ENCODE measurements at regions not wholly inside any gene's neighbourhood (a gene's known extent, or its start where the extent isn't known, plus 50 kb on each side); places are given as distances from the start of the nearest gene placed in this dataset.

DNA sequence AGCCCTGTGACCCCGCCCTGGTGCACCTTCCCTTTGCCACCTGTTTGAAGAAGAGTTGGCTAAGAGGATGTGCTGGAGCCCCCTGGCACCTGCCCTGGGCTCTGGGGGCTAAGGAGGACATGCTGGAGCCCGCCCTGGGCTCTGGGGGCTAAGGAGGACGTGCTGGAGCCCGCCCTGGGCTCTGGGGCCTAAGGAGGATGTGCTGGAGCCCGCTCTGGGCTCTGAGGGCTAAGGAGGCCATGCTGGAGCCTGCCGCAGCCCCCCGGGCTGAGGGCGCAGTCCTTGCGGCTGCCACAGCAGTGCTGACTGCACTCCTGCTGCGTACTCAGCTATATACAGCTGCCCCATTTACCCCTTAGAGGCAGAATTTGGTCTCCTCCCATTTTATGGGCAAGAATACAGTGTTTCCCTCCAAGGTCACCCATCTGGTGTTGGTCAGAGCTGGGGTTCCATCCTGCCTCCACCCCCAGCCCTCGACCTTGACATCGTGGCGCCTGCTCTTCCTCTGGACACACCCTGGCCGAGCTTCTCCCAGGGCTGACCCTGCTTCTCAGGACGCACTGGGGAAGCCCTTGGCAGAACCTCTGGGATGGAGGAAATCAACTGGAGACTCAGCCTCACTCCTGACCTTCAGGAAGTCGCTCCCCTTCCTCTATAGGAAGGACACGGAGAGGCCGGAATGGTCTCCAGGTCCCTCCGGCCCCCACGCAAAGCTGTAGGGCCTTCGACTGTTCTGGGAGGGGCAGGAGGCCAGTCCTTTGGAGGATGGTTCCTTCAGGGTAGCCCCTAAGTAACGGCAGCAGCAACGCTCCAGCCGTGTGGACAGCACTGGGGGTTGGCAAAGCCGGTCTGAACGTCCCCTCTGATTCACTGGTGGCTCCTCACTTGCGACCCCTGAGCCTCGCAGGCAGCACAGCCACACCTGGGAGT, 65.0 kb upstream of the HPCAL1 start:
- DNase-seq (ENCODE audit: low spot score) = no peak

DNA sequence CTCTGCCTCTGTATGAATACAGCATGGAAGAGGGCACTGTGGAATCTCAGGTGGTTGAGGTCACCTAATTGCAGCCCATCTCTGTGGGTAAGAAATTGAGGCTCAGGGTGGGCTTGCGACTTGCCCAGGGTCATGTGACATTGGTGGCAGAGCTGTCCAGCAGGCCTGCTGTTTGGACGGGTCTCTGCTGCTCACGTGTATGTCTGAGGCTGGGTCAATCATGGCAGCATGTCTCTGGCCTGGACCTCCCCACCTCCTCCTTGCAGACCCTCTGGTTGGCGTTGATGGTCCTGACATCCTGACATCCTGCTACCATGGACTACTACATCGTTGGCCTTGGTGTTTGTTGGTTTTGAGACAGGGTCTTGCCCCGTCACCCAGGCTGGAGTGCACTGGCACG, 64.3 kb upstream of the HPCAL1 start:
- DNase-seq (ENCODE audit: low spot score) = no peak

DNA sequence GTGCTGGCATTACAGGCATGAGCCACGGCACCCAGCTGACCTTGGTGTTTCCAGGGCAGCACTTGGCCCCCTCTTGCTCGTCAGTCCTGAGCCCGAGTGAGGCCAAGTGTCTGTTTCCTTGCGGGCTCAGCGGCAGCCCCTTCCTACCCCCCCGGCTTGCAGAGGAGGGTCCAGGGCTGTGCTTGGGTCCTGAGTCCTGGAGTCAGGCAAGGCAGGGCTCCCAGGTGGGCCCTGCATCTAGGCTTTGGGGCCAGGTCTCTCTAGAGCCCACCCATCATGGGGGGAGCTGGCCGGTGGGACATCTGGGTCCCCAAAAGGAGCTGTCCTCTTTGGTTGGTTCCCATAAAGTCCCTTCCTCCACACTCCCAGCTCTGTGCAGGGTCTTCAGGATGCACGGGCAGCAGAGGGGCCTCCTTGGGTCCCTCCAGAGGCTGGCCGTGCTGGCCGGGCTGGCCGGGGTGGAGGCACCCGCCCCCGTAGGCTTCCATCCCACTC, 63.7 kb upstream of the HPCAL1 start:
- DNase-seq (ENCODE audit: low spot score) = no peak

DNA sequence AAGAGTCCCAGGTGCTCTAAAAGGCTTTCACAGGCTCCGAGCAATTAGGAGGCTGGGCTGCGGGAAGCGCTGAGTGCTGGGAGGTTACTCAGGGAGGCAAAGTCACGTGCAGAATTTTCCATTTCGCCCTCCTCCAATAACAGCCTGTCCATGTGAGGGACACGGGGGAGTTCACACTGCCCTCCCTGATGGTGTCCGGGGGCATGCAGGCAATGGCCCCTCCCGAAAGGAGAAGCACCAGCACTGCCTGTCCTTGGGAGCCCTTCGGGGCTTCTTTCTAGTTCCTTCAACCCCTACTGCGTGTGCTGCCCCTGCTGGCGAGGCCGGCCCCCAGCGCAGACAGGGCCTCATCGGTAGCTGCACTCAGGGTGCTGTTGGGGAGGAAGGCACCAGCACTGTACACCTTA, 63.1 kb upstream of the HPCAL1 start:
- DNase-seq (ENCODE audit: low spot score) = no peak

DNA sequence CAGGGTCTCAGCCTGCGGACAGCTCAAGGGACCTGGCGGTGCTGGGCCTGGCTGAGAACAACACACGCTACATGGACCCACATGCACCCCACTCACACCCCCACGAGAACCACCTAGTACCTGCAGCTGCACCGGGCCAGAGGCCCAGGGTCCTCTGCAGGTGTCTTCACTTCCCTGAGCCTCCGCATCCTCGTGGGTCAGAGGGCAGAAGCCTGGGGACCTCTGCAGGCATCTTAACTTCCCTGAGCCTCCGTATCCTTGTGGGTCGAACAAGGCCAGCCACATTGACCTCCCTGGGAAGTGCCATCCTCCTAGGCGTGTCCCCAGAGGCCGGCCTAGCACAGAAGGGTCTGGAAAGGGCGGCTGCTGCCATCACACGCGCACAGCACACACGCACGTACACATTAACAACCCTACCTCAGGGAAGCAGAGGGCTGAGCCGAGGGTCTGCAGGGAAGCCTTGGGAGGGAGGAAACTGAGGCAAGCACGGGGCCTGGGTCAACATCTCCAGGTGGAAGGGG, 62.5 kb upstream of the HPCAL1 start:
- DNase-seq (ENCODE audit: low spot score) = no peak

DNA sequence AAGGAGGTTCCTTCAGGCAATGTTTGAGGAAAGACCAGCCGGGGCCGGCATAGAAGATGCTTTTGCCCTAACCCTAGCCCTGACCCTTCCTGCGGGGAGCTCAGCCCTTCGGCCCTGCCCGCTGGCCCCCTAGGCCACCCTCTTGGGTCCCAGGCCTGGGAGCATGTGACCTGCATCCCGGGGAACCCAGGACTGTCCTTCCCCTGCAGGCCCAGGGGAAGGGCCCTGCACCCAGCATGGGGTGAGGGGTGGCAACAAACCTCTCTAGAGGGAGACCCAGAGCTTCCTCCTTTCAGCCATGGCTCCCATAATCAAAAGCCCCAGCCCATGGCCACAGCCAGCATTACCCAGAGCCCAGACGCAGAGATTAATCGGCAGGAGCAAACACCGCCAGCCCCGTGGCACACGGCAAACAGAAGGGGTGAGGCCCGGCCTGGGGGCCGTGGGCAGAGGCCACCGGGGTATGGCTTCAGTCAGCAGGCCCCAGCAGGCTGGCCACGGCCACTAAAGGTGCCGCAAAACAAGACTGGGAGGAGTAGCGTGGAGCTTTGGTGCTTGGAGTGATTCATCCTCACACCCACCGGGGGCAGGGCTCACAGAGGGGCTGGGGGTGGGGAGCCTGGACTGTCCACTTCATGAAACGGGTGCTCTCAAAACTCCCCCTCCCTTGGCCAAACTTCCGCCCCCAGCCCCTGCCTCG, 61.6 kb upstream of the HPCAL1 start:
- DNase-seq (ENCODE audit: low spot score) = no peak

DNA sequence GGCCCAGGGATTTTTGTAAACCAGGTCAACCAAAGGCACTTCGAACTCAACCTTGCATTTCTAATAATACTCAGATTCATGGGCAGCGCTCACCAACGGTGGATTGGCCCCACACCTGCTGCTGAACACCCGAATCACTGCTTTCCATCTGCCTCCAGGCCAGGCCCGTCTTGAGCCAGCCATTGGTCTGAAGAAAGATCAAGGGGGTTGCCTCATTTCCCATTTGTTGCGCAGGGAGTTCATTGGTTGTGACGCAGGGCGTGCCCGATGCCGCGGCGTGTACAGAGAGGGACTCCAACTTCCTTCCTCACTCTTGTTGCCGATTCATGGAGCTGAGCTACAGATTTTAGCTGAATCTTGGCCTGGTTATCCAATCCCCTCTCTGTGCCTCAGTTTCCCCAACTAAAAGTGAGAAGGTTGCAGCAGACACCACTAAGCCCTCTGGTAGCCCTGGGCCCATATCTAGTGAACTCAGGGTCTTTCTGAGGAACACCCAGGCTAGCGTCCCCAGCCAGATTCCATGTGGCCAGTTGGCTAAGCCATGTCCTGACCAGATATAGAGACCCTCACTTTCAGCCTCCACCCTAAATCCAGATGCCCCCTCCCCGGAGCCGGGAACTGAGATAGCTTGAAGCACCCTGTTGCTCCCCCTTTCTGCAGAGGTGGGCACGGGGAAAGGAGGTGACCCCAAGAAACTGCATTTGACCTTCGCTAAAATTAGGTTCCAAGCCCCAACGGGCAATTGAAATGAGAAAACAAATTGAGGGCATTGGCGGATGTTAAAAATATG, 60.9 kb upstream of the HPCAL1 start:
- DNase-seq (ENCODE audit: low spot score) = no peak

DNA sequence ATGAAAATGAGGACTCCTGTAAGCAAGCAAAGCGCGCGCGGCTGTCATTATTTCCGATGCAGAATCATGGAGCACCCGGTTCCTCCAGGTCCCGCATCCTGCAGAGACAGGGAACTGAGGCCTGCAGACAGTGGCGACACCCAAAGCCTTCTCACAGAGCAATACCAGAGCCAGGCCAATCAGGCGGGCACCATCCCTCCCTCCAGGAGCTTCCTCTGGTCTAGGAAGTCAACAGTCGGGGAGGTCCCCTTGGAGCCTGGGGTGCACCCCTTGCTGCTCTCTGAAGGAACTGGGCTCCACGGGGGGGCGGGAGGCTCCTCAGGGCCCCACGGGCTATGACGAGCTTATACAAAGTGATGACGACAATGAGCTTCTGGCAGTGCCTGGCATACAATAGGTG, 60.3 kb upstream of the HPCAL1 start:
- no peak for DNase-seq (ENCODE audit: low spot score)

DNA sequence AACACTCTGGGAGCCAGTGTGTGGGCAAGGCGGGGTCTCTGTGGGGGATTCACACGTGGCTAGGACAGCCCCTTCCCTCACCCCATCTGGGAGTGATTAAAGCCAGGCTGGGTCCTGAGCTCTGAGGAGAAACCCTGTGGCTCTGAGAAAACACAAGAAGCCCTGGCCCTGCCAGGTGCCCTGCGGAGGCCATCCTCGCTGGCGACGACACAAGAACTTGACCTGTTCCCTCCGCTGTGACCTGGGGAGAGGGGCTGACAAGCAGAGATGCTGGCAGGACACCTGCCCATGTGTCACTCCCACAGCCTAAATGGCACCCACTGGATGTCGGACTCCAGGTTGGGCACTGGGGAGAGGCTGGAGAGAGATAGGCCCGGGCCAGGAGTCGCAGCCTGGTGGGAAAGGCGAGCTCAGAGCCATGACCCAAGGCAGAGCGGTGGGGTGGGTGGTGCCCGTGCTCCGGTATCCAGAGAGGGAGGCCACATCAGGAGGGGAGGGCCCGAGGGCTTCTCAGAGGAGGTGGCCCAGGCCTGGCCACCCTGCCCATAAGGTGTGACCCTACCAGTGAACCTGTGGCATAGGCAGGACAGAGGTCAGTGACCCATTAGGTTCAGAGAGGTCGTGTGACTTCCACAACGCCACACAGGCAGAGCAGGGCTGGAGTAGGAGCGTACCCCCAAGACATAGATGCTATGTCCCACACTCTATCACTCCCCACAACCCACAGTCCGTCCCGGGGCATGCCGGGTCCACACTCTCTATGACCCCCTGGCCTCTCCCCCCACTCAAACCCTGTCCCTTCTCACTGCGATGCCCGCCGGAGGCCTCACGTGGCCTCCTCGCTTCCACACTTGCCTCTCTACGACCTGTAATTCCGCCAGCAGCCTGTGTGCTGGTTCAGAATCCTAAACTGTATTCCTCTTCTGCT, 59.4 kb upstream of the HPCAL1 start:
- no peak for DNase-seq (ENCODE audit: low spot score)

DNA sequence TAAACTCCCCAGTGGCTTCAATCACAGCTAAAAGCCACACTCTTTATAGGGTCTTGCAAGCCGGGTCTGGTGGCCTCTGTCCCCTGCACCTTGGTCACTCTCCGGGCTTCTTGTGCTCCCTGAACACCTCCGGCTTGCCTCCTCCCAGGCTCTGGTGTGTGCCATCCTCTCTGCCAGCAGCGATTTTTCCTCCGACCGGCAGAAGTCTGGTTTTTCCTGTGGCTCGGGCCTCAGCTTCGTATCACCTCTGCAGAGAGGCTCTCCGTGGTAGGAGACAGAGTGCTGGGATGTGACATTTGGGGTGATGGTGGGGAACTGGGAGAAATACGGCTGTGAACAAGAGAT, 58.8 kb upstream of the HPCAL1 start:
- DNase-seq (ENCODE audit: low spot score) = no peak

DNA sequence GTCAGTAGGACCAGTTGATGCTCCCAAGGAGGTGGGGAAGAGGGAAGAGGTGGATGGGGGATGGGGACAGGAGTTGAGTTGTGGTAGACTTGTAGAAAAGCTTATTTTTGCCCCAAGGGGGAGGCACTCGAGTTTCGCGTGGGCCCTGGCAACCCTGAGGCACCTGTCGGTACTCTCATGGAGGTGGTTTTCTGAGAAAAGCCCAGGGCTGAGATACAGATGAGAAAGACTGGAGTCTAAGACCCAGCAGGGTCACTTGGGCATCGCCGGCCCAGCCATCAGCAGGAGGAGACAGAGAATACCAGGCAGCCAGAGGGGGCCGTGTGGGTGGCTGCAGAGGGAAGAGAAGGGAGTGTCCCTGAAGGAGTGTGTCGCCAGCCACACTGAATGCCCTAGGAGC, 57.7 kb upstream of the HPCAL1 start:
- DNase-seq (ENCODE audit: low spot score) = no peak

DNA sequence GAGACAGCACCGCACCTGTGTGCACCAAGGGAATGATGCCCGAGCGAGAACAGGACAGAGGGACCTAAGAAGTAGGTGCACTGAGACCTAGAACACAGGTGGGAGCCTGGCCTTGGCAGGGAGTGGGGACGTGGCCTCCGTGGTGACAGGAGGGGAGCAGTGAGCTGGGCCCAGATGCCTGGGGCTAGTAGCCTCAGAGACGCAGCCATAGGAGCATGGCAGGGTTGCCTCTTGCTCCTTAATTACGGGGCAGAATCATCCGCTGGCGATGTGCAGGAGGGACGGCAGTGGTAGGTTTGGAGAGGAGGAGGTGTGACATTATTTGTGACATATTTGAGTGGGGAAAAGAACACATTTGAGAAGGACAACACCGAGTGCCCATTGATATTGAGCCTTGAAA, 57.0 kb upstream of the HPCAL1 start:
- no peak for DNase-seq (ENCODE audit: low spot score)

DNA sequence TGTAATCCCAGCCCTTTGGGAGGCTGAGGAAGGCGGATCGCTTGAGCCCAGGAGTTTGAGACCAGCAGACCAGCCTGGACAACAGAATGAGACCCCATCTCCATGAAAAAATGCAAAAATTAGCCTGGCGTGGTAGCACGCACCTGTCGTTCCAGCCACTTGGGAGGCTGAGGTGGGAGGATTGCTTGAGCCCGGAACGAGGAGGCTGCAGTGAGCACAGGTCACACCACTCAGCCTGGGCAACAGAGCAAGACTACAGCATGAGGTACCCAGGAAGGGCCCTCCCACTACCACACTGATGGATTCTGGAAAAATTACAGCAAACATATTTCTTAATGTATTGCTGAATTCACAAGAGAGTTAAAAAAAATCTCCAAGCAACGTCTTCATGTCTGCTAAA, 56.3 kb upstream of the HPCAL1 start:
- no peak for DNase-seq (ENCODE audit: low spot score)

DNA sequence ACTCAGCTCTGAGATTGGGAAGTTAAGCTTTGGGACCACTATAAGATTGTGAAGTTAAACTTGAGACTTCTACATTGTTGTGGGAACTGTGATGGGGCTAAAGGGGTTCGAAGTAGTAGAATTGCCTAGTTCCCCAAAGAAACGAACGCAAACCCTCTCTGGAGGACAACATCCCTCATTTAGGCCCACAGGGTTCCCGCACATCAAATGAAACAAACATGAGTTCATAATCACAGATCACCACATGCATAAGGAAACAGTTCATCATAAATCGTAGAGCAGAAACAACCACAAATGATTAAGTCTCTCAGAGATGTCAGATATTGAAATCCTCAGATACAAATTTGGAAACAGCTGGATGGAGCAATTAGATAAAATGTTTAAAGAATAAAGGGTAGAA, 55.9 kb upstream of the HPCAL1 start:
- DNase-seq (ENCODE audit: low spot score) = no peak

DNA sequence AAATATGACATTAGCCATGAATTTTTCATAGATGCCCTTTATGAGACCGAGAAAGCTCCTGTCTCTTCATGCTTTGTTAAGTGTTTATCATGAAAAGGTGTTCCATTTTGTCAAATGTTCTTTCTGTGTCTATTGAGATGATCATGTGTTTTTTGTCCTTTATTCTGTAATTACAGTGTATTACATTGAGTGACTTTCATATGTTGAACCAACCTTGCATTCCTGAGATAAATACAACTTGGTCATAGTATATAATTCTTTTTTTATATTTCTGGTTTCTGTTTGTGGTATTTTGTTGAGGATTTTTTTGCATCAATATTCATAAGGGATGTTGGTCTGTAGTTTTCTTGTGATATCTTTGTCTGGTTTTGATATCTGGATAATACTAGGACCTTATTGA, 52.9 kb upstream of the HPCAL1 start:
- no peak for DNase-seq (ENCODE audit: low spot score)

DNA sequence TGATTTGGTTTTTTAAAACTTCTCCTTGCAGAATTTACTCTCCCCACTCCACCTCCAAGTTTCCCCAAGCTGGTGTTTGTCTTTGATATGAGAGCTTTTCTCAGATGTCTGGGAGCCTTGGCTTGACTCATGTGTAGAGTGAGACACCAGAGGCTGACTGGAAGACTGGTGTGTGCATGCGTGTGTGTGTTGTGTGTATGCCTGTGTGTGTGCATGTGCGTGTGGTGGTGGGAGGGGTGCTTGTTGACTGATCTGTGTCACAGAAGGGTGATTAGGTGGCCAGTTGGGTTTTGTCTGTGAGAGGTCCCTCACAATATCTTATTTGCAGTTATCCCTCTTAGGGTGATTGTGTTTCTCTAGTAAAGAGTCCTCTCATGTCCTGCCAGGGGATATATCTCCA, 50.5 kb upstream of the HPCAL1 start:
- no peak for DNase-seq (ENCODE audit: low spot score)

DNA sequence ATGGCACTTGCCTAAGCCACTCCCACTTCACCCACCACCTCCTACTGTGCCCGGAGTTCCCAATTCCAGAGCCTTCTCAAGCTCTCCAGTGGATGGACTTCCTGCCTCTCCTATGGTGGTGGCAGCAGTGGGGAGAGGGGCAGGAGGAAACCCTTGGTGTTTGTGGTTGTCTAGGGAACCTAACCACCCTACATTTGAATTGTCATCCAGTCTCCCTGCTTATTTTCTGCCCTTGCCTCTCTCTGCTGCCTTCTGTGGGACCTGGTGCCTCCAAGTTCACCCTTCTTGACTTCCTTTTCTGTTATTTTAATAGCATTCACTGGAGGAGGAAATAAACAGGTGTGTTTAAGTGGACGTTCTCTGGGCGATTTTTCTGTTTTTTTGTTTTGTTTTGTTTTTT, 50.0 kb upstream of the HPCAL1 start:
- DNase-seq (ENCODE audit: low spot score) = no peak
